WTC11 (cell line): ENCODE measurements at regions not wholly inside any gene's neighbourhood (a gene's known extent, or its start where the extent isn't known, plus 50 kb on each side); places are given as distances from the start of the nearest gene placed in this dataset.

ENCODE experiments used
- ATAC-seq: fragments of 200-7000 bp; cut with Tn5 transposase; 2 replicates; pipeline ENCODE4 v1.10.0; 2021; ENCODE audit warnings: mild to moderate bottlenecking, moderate library complexity
- CTCF ChIA-PET: fragments of 300-600 bp; sonication (Branson Sonifier 250); formaldehyde crosslinking; loops from one replicate; lab custom pipeline; 2021; ENCODE audit warnings: antibody characterized with exemption; lab: Charles Lee
- POLR2A ChIA-PET: fragments of 350-600 bp; sonication (Branson Sonifier 250); formaldehyde crosslinking; loops from one replicate; lab custom pipeline; 2021; ENCODE audit warnings: antibody characterized with exemption; lab: Charles Lee
- DNase-seq: peaks from one replicate; pipeline ENCODE4 v3.0.0; 2021; ENCODE audit warnings: low spot score
- H3K27ac Mint-ChIP-seq: 2 replicates; pipeline ENCODE4 v1.8.0; 2021; ENCODE audit warnings: mixed read lengths
- H3K27me3 Mint-ChIP-seq: 2 replicates; pipeline ENCODE4 v1.8.0; 2021; ENCODE audit warnings: low read depth, mild to moderate bottlenecking, moderate library complexity, mixed read lengths
- H3K36me3 Mint-ChIP-seq: 2 replicates; pipeline ENCODE4 v1.8.0; 2021; ENCODE audit warnings: mixed read lengths
- H3K4me1 Mint-ChIP-seq: 2 replicates; pipeline ENCODE4 v1.8.0; 2022; ENCODE audit warnings: mixed read lengths
- H3K4me3 Mint-ChIP-seq: 2 replicates; pipeline ENCODE4 v1.8.0; 2021; ENCODE audit warnings: mild to moderate bottlenecking, moderate library complexity, mixed read lengths
- H3K9me3 Mint-ChIP-seq: 2 replicates; pipeline ENCODE4 v1.8.0; 2021; ENCODE audit warnings: mixed read lengths
- AR ChIP-seq: fragments of 250-450 bp; sonication (Bioruptor Pico); IDR thresholded peaks from 2 replicates; pipeline ENCODE4 v1.9.0; 2021; ENCODE audit warnings: mild to moderate bottlenecking
- CREB1 ChIP-seq: sonication (generic); formaldehyde crosslinking; IDR thresholded peaks from 2 replicates; pipeline ENCODE4 v1.8.0; 2023; ENCODE audit warnings: mild to moderate bottlenecking, missing genetic modification reagents
- E2F1 ChIP-seq: sonication (generic); formaldehyde crosslinking; IDR thresholded peaks from 2 replicates; pipeline ENCODE4 v1.8.0; 2022; ENCODE audit warnings: mild to moderate bottlenecking, missing genetic modification reagents
- ELF4 ChIP-seq: sonication (generic); formaldehyde crosslinking; IDR thresholded peaks from 2 replicates; pipeline ENCODE4 v1.8.1; 2022; ENCODE audit warnings: low read depth, mild to moderate bottlenecking, moderate library complexity, missing genetic modification reagents
- ERG ChIP-seq: fragments of 250-450 bp; sonication (Bioruptor Pico); IDR thresholded peaks from 2 replicates; pipeline ENCODE4 v1.8.0; 2021; ENCODE audit warnings: mild to moderate bottlenecking
- GTF2I ChIP-seq: fragments of 250-450 bp; sonication (Bioruptor Pico); conservative IDR thresholded peaks from 2 replicates; pipeline ENCODE4 v1.4.0; 2021; ENCODE audit warnings: mild to moderate bottlenecking
- IRF2 ChIP-seq: sonication (generic); formaldehyde crosslinking; IDR thresholded peaks from 2 replicates; pipeline ENCODE4 v1.8.0; 2022; ENCODE audit warnings: low read depth, missing genetic modification reagents, borderline replicate concordance
- NFATC4 ChIP-seq: fragments of 250-450 bp; sonication (Bioruptor Pico); IDR thresholded peaks from 2 replicates; pipeline ENCODE4 v1.9.0; 2021; ENCODE audit warnings: mild to moderate bottlenecking
- PRDM15 ChIP-seq: sonication (generic); formaldehyde crosslinking; IDR thresholded peaks from 2 replicates; pipeline ENCODE4 v1.8.0; 2022; ENCODE audit warnings: missing genetic modification reagents
- PRRX2 ChIP-seq: fragments of 250-450 bp; sonication (Bioruptor Pico); IDR thresholded peaks from 2 replicates; pipeline ENCODE4 v1.8.0; 2021; ENCODE audit warnings: mild to moderate bottlenecking
- SP1 ChIP-seq: sonication (generic); formaldehyde crosslinking; conservative IDR thresholded peaks from 2 replicates; pipeline ENCODE4 v1.8.1; 2022; ENCODE audit warnings: missing genetic modification reagents
- ZNF219 ChIP-seq: sonication (generic); formaldehyde crosslinking; IDR thresholded peaks from 2 replicates; pipeline ENCODE4 v1.8.0; 2023; ENCODE audit warnings: missing genetic modification reagents, mild to moderate bottlenecking, borderline replicate concordance
- ZNF263 ChIP-seq: sonication (generic); formaldehyde crosslinking; IDR thresholded peaks from 2 replicates; pipeline ENCODE4 v1.8.1; 2022; ENCODE audit warnings: low read depth, mild to moderate bottlenecking, moderate library complexity, missing genetic modification reagents
- ZNF281 ChIP-seq: sonication (generic); formaldehyde crosslinking; IDR thresholded peaks from 2 replicates; pipeline ENCODE4 v1.8.0; 2023; ENCODE audit warnings: mild to moderate bottlenecking, missing genetic modification reagents
- TF ChIP-seq, protein P1 (sequence below): fragments of 250-450 bp; sonication (Bioruptor Pico); IDR thresholded peaks from 2 replicates; pipeline ENCODE4 v2.1.2; 2022; ENCODE audit warnings: mild to moderate bottlenecking, moderate library complexity

- no peak for TF ChIP-seq AR (CRISPR knock-in tag)
- TF ChIP-seq, protein P1, sequence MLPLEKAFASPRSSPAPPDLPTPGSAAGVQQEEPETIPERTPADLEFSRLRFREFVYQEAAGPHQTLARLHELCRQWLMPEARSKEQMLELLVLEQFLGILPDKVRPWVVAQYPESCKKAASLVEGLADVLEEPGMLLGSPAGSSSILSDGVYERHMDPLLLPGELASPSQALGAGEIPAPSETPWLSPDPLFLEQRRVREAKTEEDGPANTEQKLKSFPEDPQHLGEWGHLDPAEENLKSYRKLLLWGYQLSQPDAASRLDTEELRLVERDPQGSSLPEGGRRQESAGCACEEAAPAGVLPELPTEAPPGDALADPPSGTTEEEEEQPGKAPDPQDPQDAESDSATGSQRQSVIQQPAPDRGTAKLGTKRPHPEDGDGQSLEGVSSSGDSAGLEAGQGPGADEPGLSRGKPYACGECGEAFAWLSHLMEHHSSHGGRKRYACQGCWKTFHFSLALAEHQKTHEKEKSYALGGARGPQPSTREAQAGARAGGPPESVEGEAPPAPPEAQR (CRISPR knock-in tag) = no peak
- no peak for TF ChIP-seq ZNF281 (CRISPR knock-in tag)
- no peak for TF ChIP-seq ZNF263 (CRISPR knock-in tag)
- TF ChIP-seq CREB1 (CRISPR knock-in tag) = no peak
- TF ChIP-seq NFATC4 (CRISPR knock-in tag) = no peak
- no peak for TF ChIP-seq ERG (CRISPR knock-in tag)
These were observed 119.8 kb downstream of the XRCC2 start (continued) for GRCh38 chr7:152556013-152556755.

GRCh38 chr7:152553671-152554317 lies 118.0 kb upstream of the KMT2C start:
- peaks cover 16% of the 10 kb centered on the region for H3K4me1 Mint-ChIP-seq
- H3K36me3 Mint-ChIP-seq = no peaks in the 10 kb centered on the region
- no peaks in the 10 kb centered on the region for H3K9me3 Mint-ChIP-seq
- H3K27me3 Mint-ChIP-seq = no peaks in the 10 kb centered on the region
- no peak for DNase-seq
- TF ChIP-seq ZNF219 (no peak), IRF2 (no peak), CREB1 (CRISPR knock-in tag) (no peak), SP1 (CRISPR knock-in tag) (no peak), GTF2I (no peak), PRDM15 (CRISPR knock-in tag) (no peak), E2F1 (CRISPR knock-in tag) (no peak), PRRX2 (CRISPR knock-in tag) (no peak), ELF4 (CRISPR knock-in tag) (no peak)
- TF ChIP-seq, protein P1 (CRISPR knock-in tag) = no peak
- ChIA-PET POLR2A (no interaction called here), CTCF (interaction anchor here (1.7 kb wide), 1 partner anchor 9 kb away, joined by 8 read pairs; no protein-coding TSS in a partner anchor)
- ATAC-seq = peak; percentile 81
- H3K4me3 Mint-ChIP-seq = peak overlapping the region; percentile 54
- H3K27ac Mint-ChIP-seq = peak overlapping the region; percentile 47; the same call in 1 of the 2 replicates
